ENCODE measurements at regions not wholly inside any gene's neighbourhood (a gene's known extent, or its start where the extent isn't known, plus 50 kb on each side); places are given as distances from the start of the nearest gene placed in this dataset.

- H3K9me3 Mint-ChIP-seq (ENCODE audit: unreplicated experiment): peaks cover 10% of the 10 kb centered on the region
- no peak overlapping the region for H3K4me3 ChIP-seq (ENCODE audit: low read depth, low read length)
- no peaks in the 10 kb centered on the region for H3K27me3 Mint-ChIP-seq (ENCODE audit: insufficient read depth, unreplicated experiment)
- ChIA-PET POLR2A (no interaction called here), CTCF (no interaction called here)
- H3K4me1 ChIP-seq: peaks cover 12% of the 10 kb centered on the region
- no peaks in the 10 kb centered on the region for H3K9me3 ChIP-seq
- H3K36me3 Mint-ChIP-seq (ENCODE audit: insufficient read depth, unreplicated experiment): peaks cover 6% of the 10 kb centered on the region
- H3K27ac Mint-ChIP-seq (ENCODE audit: unreplicated experiment): no peak overlapping the region
- no peak for TF ChIP-seq CTCF (IDR thresholded peaks at IDR 0.05; ENCODE audit: insufficient read depth in 1 of 2, low read depth in 1 of 2, low read length in 1 of 2, severe bottlenecking in 1 of 2, unreplicated experiment in 1 of 2)
- H3K36me3 ChIP-seq (ENCODE audit: control insufficient read depth, insufficient read depth, low read length): no peaks in the 10 kb centered on the region
- DNase-seq: no peak
- no peak overlapping the region for H3K4me3 Mint-ChIP-seq (ENCODE audit: unreplicated experiment)
- intact Hi-C loops (cut with micrococcal nuclease; ENCODE audit: unreplicated experiment): no loop called here
- H3K27me3 ChIP-seq (replicated peaks; ENCODE audit: control insufficient read depth, insufficient read depth, low read length): no peaks in the 10 kb centered on the region
- BruUV-seq (replicated peaks): no TSS peak
- peaks cover 7% of the 10 kb centered on the region for H3K4me1 Mint-ChIP-seq (ENCODE audit: low read depth, unreplicated experiment)
Measured at GRCh38 chr12:119249383-119250155, 70.8 kb downstream of the HSPB8 start.

- H3K9me3 Mint-ChIP-seq (ENCODE audit: unreplicated experiment): no peaks in the 10 kb centered on the region
- H3K36me3 ChIP-seq (ENCODE audit: control insufficient read depth, insufficient read depth, low read length): no peaks in the 10 kb centered on the region
- H3K4me3 ChIP-seq (ENCODE audit: low read depth, low read length): no peak overlapping the region
- no peaks in the 10 kb centered on the region for H3K36me3 Mint-ChIP-seq (ENCODE audit: insufficient read depth, unreplicated experiment)
- ChIA-PET POLR2A (no interaction called here), CTCF (no interaction called here)
- no peak overlapping the region for H3K4me3 Mint-ChIP-seq (ENCODE audit: unreplicated experiment)
- no peaks in the 10 kb centered on the region for H3K27me3 Mint-ChIP-seq (ENCODE audit: insufficient read depth, unreplicated experiment)
- no TSS peak for BruUV-seq (replicated peaks)
- H3K27ac Mint-ChIP-seq (ENCODE audit: unreplicated experiment): no peak overlapping the region
- H3K9me3 ChIP-seq: no peaks in the 10 kb centered on the region
- H3K4me1 ChIP-seq: no peaks in the 10 kb centered on the region
- no peak for TF ChIP-seq CTCF (IDR thresholded peaks at IDR 0.05; ENCODE audit: insufficient read depth in 1 of 2, low read depth in 1 of 2, low read length in 1 of 2, severe bottlenecking in 1 of 2, unreplicated experiment in 1 of 2)
- H3K4me1 Mint-ChIP-seq (ENCODE audit: low read depth, unreplicated experiment): no peaks in the 10 kb centered on the region
- H3K27me3 ChIP-seq (replicated peaks; ENCODE audit: control insufficient read depth, insufficient read depth, low read length): no peaks in the 10 kb centered on the region
- DNase-seq: no peak
- intact Hi-C loops (cut with micrococcal nuclease; ENCODE audit: unreplicated experiment): no loop called here
Measured at GRCh38 chr12:119255314-119255713, 76.6 kb downstream of the HSPB8 start.

DNA sequence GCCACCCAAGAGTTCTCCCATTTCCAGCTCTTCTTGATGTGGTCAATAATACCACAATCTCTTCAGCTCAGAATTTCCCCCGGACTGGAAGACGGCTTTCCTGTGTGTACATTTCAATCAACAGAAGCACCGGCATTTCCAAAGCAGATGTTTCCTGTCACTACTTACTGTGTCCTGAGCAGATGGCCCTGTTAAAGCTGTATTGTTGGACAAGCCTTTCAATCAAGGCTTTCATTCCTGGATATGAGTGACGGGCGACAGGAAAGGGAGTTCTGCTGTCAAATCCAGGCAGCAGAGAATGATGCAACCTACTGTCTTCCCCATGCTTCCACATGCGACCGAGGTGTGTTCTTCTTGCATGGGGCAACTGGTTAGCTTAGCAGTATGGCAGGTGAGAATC, 76.4 kb upstream of the CCDC60 start:
- no peaks in the 10 kb centered on the region for H3K27me3 Mint-ChIP-seq (ENCODE audit: insufficient read depth, unreplicated experiment)
- Histone ChIP-seq H3K9me3 (no peaks in the 10 kb centered on the region), H3K27me3 (replicated peaks; ENCODE audit: control insufficient read depth, insufficient read depth, low read length) (no peaks in the 10 kb centered on the region), H3K4me1 (no peaks in the 10 kb centered on the region), H3K4me3 (ENCODE audit: low read depth, low read length) (no peak overlapping the region), H3K36me3 (ENCODE audit: control insufficient read depth, insufficient read depth, low read length) (no peaks in the 10 kb centered on the region)
- ChIA-PET CTCF (no interaction called here), POLR2A (no interaction called here)
- intact Hi-C loops (cut with micrococcal nuclease; ENCODE audit: unreplicated experiment): no loop called here
- no peaks in the 10 kb centered on the region for H3K36me3 Mint-ChIP-seq (ENCODE audit: insufficient read depth, unreplicated experiment)
- no TSS peak for BruUV-seq (replicated peaks)
- DNase-seq: no peak
- peaks cover 6% of the 10 kb centered on the region for H3K9me3 Mint-ChIP-seq (ENCODE audit: unreplicated experiment)
- no peak overlapping the region for H3K4me3 Mint-ChIP-seq (ENCODE audit: unreplicated experiment)
- H3K4me1 Mint-ChIP-seq (ENCODE audit: low read depth, unreplicated experiment): no peaks in the 10 kb centered on the region
- no peak for TF ChIP-seq CTCF (IDR thresholded peaks at IDR 0.05; ENCODE audit: insufficient read depth in 1 of 2, low read depth in 1 of 2, low read length in 1 of 2, severe bottlenecking in 1 of 2, unreplicated experiment in 1 of 2)
- no peak overlapping the region for H3K27ac Mint-ChIP-seq (ENCODE audit: unreplicated experiment)
